PC-3 (cell line): ENCODE measurements at regions not wholly inside any gene's neighbourhood (a gene's known extent, or its start where the extent isn't known, plus 50 kb on each side); places are given as distances from the start of the nearest gene placed in this dataset.

Experiments
- EZH2 ChIP-seq: fragments of 300-600 bp; sonication (generic); IDR thresholded peaks from one replicate; pipeline ENCODE4 v1.6.1; 2017; ENCODE audit warnings: antibody characterized with exemption, mild to moderate bottlenecking, low read length; ENCODE audit not compliant: unreplicated experiment
- EZH2phosphoT487 ChIP-seq: fragments of 300-600 bp; sonication (generic); IDR thresholded peaks from 2 replicates; pipeline ENCODE4 v1.6.1; 2018; ENCODE audit warnings: mild to moderate bottlenecking, antibody characterized with exemption, low read length, borderline replicate concordance
- TF ChIP-seq, protein P1 (sequence below): fragments of 300-600 bp; sonication (generic); conservative IDR thresholded peaks from 2 replicates; pipeline ENCODE4 v1.5.1; 2017; ENCODE audit warnings: antibody characterized with exemption, low read depth, mild to moderate bottlenecking, low read length

DNA sequence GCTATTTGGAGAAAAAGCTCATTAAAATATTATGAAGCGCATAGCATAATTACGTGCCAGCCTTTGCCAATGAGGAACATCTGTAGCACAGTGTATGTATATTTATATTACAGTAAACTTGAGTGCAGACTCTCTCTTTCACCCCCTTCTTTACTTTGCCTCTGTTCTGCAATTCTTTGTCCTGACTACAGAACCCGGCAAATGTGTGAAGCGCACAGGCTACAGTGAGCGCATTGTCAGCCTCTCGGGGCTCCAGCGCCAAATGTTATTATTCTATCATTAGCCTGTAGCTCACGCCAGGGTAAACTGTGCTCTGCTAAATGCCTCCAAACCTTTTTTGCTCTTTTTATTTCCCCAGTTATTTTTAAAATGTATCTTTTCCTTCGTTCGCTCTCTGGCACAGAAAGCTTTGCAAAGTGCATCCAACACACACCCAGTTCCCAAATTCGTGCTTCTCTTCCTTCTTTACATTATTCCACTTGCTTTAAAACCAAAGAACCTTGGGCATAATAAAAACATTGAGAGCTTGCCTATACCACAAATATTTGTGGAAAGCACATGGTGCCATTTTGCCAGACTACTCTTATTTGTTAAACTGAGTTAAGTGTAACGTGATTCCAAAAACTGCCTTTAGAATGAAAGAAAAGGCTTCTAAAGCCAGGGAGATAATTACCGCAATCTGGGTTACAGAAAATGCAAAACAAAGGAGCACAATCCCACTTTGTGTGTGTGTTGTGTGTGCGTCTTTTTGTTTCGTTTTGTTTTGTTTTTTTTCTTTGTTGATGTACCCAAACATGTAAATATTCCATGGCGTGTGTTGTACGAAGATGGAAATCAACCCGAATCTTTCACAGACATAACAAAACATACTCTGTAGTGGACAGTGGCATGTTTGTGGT is 164.1 kb upstream of the MPDZ start:
- TF ChIP-seq, protein P1, sequence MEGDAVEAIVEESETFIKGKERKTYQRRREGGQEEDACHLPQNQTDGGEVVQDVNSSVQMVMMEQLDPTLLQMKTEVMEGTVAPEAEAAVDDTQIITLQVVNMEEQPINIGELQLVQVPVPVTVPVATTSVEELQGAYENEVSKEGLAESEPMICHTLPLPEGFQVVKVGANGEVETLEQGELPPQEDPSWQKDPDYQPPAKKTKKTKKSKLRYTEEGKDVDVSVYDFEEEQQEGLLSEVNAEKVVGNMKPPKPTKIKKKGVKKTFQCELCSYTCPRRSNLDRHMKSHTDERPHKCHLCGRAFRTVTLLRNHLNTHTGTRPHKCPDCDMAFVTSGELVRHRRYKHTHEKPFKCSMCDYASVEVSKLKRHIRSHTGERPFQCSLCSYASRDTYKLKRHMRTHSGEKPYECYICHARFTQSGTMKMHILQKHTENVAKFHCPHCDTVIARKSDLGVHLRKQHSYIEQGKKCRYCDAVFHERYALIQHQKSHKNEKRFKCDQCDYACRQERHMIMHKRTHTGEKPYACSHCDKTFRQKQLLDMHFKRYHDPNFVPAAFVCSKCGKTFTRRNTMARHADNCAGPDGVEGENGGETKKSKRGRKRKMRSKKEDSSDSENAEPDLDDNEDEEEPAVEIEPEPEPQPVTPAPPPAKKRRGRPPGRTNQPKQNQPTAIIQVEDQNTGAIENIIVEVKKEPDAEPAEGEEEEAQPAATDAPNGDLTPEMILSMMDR = no peak
- no peak for TF ChIP-seq EZH2
- no peak for TF ChIP-seq EZH2phosphoT487
